T1000 (cell line): ENCODE measurements at regions not wholly inside any gene's neighbourhood (a gene's known extent, or its start where the extent isn't known, plus 50 kb on each side); places are given as distances from the start of the nearest gene placed in this dataset.
"Not testable (repeated sequence)": the region's sequence is repeated elsewhere in the genome, so short reads cannot be mapped to it uniquely, and the experiment has no call there.

Source experiments
- DNase-seq: peaks from one replicate; lab custom pipeline; 2025; ENCODE audit warnings: mixed read lengths; lab: John Stamatoyannopoulos, UW

DNA sequence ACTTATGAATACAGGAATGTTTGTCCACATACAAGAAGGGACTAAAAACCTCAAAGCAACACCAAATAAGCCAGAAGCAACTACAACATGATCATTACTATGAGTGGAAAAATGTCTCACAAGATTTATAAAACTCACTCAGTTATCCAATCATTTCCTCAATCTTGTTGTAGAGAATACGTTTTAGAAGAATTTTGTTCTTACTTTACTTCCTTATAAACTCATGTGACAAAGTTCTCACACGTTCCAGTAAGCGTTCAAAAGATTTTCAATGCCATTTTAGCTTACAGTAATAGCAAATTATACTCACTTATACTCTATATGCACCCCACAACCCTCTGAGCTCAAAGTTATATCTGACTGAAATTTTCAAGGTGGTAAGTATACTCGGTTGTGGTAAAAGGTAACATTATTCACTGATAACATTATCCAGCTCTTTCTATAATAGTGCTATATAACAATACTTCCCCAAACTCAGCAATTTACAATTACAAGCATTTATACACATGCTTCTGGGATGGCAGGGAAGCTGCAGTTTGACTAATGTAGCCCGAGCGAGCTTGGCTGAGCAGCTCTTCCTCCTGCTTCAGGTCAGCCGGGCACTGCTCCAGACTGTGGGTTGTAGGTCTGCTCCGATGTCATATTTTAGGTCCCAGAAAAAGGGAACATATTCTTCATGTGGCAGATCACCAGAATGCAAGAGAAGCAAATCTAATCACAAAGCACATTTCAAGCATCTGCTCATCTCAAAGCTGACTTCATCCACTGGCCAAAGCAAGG is 226.3 kb downstream of the RCHY1 start:
- no peak for DNase-seq

DNA sequence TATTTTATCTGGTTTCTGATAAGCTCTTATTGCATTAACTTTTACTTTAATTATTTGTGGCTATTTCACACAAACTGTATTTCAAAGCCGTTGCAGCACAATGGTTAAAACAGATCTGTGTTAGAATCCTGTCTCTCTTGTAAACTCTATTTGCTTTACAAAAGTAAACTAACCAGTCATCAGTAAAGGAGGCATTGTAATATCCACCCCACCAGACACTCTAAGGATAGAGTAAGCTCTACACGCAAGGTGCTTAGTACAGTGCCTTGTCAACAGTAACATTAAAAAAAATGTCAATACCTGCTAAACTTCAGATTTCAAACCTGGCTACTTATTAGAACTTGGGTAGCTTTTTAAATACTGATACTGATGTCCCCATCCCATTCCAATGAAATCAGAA is 228.4 kb downstream of the RCHY1 start:
- DNase-seq = no peak

DNA sequence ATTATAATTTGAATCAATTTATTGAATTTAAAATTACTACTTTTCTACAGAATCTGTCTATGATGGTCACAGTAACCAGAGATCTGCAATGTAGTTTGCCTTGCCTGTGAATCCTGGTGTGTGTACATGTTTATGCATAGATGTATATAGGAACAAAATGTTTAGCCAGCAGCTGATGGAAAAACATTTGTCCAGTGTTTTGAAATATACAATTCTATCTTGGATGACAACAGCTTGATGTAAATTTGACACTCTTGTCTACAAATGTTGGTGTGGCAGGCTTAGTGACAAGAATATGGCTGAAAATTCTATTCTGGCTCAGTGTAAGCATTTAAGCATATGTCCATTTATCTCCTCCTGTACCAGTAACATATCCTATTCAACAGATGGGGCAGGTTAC is 229.4 kb downstream of the RCHY1 start:
- DNase-seq = no peak

DNA sequence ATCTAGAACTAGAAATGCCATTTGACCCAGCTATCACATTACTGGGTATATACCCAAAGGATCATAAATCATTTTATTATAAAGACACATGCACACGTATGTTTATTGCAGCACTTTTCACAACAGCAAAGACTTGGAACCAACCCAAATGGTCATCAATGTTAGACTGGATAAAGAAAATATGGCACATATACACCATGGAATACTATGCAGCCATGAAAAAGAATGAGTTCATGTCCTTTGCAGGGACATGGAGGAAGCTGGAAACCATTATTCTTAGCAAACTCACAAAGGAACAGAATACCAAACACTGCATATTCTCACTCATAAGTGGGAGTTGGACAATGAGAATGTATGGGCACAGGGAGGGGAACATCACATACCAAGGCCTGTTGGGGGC is 233.7 kb downstream of the RCHY1 start:
- not testable (repeated sequence) for DNase-seq

DNA sequence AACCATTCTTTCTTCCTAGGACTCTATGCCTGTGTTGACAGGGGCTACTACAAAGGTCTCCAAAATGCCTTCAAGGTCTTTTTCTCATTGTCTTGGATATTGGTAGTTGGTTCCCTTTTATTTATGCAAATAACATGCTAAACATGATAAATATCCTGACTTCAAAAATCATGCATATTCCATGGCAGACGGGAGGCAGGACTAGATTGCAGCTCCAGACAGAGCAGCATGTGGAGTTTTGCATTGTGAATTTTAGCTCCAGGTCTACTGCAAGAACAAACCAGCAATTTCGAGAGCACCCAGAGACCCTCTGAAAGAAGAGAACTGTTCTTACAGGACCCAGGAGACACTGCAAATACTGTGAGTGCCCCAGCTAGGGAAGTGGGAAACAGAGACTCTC is 254.9 kb downstream of the RCHY1 start:
- no peak for DNase-seq

DNA sequence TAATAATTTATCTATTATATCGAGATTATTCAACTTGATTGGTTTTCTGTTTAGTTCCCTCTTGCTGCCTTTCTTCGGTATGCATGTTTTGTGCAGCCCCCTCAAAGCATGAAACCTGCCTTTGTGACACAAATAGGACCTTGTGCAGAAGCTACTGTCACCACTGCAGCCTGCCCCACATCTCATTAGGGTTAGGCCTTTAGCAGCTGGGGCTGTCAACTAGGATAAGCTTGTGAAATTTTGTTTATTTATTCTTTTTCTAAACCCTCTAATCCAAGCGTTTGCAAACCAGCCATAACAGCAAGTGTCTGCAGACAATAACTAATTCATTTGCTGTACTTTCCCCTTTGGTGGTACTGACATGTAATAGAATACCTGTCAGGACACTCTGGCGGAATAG is 258.9 kb downstream of the RCHY1 start:
- no peak for DNase-seq

DNA sequence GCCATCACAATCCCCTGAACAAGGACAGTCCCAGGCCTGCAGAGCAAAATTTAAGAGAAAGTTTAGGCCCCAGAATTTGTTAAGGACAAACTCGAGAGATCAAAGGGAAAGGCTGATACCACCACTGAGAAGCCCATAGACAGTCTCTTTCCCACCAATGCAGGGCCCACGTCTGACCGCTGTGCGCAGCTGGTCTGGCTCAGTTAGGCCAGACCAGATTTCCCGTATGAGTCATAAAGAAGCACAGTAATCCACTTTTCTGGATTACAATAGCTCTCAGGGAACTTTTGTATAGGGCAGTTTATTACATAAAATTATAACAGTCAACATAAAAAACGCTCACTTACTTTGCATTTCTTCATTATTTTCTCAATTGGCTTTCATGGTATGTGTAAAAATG is 259.5 kb downstream of the RCHY1 start:
- DNase-seq = no peak

DNA sequence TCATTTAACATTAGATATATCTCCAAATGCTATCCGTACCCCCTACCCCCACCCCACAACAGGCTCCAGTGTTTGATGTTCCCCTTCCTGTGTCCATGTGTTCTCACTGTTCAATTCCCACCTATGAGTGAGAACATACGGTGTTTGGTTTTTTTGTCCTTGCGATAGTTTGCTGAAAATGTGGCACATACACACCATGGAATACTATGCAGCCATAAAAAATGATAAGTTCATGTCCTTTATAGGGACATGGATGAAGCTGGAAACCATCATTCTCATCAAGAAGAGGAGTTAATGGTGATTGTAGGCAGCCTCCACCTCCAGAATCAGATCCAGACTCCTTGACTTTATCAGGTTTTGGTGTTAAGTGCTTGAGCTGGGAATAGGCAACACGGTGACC is 261.1 kb downstream of the RCHY1 start:
- not testable (repeated sequence) for DNase-seq

DNA sequence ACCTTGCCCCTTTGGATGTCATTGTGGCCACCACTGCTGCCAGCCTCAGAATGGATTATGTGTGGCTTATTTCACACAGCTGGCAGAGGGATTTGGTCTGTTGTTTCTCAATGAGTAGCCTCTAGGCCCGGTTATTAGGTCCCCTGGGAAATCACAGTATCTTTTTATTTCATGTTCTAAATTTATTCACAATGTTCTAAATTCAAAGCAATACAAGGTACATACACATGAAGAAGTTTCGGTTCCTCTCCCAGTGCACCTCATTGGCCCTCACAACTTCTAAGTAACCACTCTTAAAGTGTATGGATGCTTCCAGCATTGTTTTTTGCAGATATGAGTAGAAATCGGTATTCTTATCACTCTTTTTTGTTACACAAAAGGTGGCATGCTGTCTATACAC is 262.7 kb downstream of the RCHY1 start:
- DNase-seq = no peak

DNA sequence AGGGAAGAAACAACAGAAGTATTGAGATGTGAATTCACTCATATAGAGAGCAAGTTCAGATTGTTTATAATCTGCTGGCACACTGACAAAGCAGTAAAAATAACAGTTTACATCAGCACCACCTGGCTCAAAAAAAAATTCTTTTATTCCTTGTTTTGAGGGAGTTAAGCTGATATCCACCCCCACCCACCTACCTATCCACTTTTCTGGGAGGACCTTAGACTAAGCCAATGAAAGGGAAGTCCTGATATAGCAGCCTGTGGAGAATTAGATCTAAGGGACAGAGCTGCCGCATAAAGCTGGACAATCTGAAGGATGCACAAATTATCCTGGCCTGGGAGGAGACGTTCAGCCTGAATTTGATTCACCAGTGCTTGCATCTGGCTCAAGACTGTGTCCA is 264.5 kb downstream of the RCHY1 start:
- DNase-seq = no peak

DNA sequence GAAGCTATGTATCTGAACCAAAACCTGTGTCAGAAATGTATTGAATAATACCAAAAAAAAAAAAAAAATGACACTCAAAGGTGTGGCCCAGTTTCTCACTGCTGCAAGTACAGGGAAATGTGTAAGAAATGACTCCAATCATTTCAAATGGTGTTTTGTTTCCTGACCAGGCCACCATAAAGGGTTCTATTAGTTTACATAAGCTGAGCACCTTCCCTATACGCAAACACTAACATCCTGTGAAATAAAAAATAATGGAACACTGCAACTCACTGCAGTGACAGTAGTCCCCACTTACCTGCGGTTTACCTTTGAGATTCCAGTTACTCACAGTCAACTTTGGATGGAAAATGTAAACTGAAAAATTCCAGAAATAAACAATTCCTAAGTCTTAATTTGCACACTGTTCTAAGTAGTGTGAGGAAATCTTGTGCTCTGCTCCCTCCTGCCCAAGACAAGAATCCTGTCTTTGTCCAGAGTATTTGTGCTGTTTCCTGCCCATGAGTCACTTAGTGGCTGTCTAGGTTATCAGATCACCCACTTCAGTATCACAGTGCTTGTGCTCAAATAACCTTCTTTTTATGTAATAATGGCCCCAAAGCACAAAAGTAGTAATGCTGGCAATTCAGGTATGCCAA is 265.3 kb downstream of the RCHY1 start:
- DNase-seq = no peak

DNA sequence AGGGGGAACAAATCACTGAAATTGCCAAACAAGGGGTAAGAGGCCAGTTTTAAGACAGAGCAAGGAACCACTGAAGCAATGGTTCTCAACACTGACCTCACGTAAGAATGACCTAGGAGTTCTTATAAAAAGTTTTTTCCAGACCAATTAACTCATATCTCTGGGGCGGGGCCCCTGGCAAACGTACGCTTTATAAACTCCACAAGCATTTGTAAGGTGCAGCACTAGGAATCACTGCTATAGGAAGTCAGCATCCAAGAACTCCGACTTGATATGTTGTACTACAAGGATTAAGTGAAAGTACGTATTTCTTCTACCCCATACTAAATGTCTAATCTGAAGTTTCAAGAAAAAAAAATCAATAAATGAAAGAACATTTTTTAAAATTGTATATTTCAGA is 269.9 kb downstream of the RCHY1 start:
- no peak for DNase-seq

DNA sequence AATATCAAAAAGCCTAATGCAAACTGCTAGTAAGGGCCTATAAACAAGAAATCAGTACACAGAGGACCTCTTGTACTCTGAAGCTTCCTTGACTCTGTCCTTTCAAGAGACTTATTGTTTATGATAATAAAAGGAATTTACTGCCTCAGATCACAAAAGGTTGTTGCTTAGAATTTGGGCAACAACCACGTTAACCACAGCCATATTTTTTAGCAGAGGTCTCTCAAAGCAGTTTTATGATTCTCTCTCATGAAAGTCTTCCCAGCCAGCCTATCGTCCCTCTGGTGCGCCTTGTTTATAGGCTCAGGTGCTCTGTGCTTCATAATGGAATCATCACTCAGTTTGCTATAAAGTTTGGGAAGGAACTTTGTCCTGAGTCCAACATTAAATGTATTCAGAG is 270.6 kb downstream of the RCHY1 start:
- DNase-seq = no peak

DNA sequence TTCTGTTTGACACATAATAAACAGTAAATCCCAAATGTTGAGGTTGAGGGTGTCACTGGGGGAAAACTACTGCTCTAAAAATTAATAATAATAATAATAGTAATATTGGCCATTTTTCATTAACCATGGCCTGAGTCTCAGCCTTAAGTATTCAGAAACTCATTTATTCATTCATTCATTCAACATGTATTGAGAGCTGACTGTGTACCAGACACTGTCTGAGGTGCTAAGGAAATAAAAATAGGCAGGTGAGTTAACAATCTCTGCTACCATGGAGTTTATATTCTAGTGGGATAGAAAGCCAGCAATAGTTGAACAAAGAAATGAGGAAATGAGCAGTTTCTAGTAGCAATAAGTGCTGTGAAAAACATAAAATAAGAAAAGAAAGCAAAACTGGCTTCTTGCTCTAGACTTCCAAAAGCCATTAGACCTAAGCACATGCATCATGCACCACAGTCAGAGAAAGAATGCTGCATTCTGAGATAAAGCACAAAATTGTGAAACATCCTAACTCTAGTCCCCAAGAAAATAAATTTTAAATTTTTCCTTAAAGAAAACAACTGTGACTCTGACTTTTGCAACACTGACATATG is 278.7 kb downstream of the RCHY1 start:
- DNase-seq = no peak

DNA sequence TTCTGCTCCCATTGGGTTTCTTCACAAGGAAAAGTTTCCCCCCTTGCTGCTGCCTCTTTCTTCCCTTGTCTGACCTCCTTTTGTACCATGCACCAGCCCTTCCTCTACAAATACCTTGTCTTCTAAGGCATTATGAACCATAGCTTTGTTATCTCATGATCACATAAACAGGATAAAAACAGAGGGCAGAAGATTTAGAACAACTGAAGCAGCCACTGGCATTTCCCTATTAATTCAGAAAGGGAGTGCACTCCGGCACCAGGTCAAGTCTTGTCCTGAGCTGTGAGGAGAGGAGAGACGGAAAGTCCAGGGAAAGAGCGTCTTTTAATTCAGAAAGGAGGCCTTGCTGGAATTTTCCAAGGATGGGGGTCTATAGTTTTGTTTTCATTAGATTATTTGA is 281.7 kb downstream of the RCHY1 start:
- no peak for DNase-seq

DNA sequence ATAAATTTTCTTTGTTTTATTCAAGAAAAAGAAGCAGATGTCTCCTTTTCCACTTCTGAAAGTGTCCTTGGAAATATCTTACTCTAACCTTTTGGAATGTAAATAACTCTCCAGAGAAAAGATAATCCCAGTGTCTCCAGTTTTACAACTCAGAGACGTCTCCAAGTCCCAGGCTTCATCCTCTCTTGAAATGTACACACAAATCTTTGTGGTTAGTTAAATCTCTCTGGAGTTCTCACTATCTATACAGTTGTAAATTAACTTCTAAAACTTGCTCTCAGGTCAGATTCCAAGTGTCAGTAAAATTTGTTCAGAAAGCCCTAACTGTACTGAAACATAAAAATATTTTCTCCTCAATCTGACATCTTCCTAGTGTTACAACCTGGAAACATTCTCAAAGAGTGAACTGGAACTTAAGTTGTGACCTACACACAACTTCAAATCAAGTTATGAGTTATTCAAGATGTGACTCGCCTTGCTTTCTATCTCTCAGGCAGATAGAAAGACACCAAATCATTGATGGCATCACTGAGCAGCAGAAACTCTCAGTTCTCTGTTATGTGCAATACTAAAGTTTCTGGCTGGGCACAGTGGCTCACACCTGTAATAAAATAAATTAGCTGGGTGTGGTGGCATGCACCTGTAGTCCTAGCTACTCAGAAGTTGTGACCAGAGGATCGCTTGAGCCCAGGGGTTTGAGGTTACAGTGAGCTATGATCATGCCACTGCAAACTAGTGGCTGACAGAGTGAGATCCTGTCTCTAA is 284.2 kb downstream of the RCHY1 start:
- DNase-seq = no peak

DNA sequence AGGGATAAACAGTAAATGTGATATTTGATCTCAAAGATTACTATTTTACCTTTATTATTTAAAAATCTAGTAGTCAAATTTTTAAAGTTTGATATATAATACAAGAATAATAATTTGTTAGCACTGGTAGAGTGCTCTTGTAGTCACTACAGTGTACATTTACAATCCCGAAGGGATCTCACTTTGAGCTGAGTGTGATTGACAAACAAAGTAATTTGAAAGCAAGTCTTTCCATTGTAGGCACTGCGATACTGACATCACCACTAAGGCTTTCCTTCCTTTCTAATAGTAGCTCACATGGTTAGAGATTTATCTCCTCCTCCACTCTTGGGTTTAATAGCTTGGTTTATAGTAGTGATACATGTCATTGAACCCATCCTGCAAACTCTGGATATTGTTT is 280.6 kb downstream of the PARM1 start:
- no peak for DNase-seq

DNA sequence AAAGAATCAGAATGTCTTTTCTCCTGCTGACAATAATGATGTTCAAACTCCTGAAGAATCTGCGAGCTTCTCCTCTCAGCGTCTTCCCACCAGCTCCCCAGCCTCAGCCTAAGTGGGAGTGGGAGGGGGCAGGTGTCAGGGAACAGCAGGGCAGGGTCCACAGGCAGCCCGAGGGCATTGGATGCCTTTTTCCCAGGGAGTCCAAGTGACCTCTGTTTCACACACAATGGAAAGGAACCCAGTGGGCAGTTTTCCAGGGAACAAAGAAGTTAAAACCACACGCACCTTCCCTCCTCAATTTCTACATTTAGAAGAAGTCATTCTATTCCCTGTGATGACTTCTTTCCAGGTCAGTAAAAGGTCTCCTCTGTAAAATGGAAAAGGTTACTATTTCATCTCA is 278.5 kb downstream of the PARM1 start:
- no peak for DNase-seq

DNA sequence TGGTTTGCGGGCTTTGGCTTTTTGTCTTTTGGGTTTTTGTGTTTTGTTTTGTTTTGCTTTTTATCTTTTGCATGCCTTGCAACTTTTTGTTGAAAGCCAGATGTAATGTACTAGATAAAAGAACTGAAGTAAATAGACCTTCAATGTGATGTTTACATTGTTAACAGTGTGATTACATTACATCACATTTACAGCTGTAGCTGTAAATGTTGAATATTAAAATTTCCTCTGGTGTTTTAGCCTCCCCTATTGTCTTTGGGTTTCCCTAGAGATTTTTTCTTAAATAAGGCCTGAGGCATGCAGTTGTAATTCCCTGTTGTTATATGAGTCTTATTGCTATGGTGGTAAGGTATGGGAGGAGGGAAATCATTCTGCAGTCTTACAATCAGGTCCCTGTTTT is 275.0 kb downstream of the PARM1 start:
- DNase-seq = no peak

DNA sequence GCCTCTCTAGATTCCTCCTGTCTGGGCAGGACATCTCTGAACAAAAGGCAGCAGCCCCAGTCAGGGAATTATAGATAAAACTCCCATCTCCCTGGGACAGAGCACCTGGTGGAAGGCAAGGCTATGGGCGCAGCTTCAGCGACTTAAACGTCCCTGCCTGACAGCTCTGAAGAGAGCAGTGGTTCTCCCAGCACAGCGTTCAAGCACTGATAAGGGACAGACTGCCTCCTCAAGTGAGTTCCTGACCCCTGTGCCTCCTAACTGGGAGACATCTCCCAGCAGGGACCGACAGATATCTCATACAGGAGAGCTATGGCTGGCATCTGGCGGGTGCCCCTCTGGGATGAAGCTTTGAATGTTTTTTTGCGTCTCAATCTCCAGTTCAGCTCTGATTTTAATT is 262.2 kb downstream of the PARM1 start:
- no peak for DNase-seq

DNA sequence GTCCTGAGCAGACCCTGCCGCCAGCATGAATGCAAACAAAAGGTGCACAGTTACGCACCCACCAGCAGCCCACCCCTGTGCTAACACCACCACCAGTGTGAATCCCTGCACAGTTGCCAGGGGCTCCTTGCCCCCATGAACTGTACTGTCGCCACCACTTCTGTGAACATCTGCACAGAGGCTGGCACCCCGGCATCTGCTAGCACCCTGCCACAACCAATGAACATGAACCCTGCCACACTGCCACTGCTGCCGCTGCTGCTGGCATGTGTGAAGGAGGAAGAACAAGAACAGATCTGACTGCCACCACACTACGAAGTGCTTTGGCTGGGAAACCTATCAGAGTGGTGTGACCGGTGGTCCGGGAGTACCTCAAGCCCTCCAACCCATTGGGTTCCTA is 261.3 kb downstream of the PARM1 start:
- no peak for DNase-seq

DNA sequence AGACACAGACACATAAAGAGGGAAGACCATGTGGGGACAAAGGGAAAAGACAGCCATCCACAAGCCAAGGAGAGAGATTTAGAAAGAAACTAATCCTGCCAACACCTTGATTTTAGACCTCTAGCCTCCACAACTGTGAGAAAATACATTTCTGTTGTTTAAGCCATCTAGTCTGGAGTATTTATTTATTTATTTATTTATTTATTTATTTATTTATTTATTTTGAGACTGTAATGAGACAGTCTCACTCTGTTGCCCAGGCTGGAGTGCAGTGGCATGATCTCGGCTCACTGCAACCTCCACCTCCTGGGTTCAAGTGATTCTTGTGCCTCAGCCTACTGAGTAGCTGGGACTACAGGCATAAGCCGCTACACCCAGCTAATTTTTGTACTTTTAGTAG is 259.3 kb downstream of the PARM1 start:
- not testable (repeated sequence) for DNase-seq
